CD4-positive, alpha-beta T cell treated with Interleukin-4 for 1 hour (primary cell): ENCODE measurements at regions not wholly inside any gene's neighbourhood (a gene's known extent, or its start where the extent isn't known, plus 50 kb on each side); places are given as distances from the start of the nearest gene placed in this dataset.

ENCODE experiments used
- DNase-seq, 2 donors: peaks; one replicate each; pipeline ENCODE4 v3.0.0-alpha.2; 2020 to 2022

DNA sequence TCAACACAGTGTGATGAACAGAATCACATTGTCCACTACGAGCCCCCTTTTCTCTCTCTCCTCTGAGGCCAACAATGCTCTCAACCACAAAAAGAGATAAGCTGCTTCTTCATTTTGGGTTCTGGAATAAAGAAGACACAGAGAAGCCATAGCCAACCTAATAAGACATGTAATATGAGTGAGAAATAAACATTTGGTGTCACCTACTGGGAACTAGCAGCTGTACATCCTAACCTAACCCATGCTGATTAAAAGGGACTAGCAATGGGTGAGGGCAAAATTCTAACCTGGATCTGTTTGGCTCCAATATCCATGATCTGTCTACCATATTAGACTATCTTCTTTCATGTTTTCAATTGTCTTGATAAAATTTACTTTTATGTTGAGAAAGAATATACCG lies 369.1 kb upstream of the MARCKS start:
- no peak for DNase-seq

DNA sequence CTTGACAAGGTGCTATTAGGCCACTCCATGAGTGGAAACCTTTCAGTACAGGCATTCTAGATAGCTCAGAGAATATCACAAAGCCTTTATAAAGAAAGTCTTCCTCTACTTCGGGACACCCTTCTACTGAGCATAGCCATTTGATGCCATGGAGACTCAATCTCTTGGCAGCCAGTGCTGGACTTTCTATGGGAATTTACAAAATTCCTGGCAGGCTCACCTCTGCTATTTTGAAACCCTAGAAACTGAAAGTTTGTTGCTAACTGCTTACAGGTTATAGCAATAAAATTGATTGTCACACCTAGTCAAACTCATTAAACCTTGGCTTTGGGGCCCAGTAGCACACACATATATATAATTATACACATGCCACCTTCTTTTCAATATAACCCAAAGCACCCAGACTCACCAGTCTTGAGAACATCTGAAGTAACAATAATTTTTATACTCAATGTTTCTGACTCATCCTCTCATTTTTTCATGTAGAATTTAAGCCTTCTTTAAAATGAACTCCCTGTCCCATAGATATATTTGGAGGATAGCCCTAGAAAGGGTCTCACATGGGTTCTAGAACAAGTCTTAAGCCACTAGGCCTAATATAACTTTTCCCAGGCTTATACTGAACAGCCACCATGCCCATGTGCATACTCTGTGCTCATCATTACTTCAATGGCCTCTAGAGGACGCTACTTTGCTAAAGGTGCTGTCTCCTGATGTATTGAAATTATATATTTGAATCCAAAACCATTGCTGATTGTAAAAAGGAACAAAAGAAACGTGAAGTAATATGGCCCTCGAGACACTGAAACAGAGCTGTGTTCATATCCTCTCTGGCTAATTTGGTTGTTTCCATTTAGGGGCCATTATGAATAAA lies 368.1 kb upstream of the MARCKS start:
- no peak for DNase-seq

DNA sequence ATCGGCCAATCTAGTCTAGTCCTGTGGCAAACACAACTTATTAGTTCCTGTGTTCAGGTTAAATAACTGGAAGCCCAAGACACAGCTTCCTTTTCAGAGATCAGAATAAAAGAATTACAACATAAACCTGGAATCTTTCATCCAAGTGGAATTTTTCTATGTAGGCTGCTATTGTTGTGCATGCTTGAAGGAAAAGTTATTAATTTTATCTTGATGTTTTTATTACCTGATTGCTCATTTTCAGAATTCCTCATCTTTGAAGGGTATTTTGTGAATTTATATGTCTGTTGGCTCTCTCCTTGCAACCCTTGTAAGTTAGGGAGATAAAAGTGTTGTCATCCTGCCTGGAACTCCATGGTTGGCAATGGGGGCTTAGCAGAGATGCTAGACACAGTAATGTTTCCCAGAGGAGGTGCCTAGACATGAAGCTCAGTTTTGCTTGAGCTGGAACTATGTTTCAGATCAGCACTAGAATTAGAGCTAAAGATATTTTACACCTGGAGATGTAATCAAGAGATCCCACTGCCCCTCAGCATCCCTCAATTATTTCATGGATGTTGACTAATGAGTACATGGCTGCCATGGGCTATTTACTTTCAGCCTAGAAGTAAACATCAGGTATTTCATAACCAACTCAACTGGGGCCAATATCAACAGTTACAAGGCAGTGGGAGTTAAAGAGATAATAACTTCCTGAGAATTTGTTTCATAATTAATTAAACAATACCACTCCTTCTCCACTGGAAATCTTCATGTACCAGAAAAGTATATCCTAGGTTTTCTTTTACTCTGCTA lies 367.0 kb upstream of the MARCKS start:
- DNase-seq, result no peak

DNA sequence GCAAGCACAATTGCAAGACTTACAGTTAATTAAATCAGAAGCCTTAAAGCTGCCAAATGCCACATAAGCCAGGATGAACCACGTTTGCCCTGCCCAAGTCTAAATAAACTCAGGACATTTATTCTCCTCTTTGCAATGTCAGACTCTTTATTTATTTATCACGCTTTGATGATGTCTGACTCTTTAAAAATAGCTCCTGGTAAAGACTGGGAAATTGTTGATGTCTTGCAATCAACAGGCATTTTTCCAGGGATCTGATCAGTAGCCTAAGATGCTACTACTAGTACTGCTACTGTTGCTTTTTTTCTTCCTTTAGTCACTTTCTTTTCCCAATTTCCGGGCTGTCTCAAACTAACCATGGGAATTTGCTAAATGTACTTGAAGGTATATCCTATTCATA lies 365.8 kb upstream of the MARCKS start:
- DNase-seq, result no peak

DNA sequence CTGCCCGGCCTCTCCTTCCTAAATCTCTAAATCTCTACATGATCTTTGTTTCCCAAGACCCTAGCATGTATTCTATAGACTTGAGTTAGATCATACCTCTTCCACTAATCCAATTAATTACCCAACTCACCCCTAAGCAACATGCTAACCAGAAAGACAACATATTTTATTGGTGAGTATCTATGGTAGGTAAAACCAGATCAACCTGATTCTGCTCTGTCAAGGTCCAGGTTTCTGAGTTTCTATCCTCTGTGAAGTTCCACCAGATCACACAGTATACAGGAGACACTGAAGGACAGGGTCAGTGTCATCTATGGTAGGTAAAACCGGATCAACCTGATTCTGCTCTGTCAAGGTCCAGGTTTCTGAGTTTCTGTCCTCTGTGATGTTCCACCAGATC lies 363.2 kb upstream of the MARCKS start:
- DNase-seq, result no peak

DNA sequence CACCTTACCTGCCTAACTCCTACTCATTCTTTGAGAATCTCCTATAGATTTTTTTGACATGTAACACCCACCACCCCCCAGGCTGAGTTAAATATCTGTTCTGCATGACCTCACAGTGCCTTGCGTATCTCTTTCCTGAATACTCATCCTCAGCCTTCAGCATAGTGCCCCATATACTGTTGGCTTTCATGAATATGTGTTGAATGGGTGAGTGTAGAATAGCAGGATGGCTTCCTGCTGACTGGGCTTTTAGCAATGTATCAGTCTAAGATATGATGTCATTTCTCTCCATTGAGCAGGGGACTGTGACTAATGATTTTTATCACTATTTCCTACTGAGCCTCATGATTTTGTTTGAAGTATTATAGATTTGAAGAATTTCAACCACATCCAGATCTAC lies 361.6 kb upstream of the MARCKS start:
- no peak for DNase-seq

DNA sequence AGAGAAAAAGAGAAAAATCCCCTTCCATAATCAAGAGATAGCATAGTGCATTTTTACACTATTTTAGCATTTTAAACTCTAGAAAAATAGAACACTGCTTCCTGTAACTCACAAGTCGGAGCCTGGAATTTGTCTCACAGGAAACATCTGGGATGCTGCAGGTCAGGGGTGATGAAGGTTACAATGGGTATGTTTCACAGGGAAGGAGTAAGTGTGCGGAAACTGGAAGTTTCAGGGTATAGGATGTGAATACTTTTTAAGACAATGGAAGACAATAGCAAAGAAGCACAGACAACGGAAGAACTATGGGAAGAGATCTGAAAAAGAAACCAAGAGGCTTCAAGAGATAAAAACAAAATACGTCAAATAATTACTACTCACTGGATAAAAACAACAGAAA lies 361.0 kb upstream of the MARCKS start:
- DNase-seq, result no peak

DNA sequence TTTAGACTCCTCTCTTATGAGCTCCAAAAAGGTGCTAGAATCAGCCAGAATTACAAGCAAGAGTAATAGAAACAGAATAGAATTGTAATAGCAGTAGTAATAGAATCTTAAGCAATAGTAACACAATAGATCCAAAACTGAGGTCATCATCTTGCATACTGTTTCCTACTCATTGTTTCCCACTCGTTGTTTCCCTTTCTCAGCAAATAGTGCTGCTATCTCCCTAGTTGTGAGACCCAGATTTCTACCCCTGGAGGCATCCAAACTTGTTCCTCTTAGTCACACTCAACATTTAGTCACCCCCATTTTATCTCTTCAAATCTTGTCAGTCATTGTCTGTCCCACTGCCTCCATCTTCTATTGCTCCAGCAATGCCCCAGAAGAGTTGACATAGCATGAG lies 356.9 kb upstream of the MARCKS start:
- DNase-seq, result no peak

DNA sequence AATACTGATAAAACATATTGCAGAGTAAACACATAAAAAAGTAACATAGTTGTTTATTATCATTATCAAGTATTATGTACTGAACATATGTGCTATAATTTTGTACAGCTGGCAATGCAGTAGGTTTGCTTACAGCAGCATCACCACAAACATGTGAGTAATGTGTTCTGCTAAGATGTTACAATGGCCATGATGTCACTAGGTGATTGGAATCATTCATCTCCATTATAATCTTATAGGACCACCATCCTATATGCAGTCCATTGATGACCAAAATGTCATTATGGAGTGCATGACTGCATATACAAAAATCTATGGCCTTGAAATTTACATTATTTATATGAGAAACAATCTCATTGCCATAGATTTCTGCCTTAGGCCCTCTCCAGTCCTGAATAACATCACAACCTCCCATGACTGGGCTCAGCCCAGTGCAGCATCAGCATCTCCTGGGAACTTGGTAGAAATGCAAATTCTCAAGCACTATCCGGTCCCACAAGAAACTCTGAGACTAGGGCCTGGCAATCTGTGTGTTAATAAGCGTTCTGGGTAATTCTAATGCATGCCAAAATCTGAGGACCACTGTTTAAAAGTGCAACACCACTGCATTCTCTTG lies 352.0 kb upstream of the MARCKS start:
- no peak for DNase-seq

DNA sequence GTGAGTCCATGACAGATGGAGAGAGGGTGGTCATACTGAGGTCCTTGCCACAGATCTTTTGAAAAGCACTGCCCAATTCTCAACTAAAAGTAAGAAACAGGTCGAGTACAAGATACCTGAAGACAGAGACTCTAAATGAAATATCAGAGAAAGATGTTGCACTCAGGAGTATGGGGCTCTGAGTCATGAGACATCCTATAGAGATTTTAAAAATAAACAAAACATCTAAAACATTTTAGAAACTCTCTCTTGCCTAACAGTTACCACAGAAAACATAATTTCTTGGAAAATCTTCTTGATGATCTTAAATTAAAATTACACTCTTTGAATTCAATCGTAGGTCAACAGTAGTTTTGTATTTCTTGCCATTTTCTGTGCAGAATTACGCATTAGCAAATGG lies 348.9 kb upstream of the MARCKS start:
- no peak for DNase-seq

DNA sequence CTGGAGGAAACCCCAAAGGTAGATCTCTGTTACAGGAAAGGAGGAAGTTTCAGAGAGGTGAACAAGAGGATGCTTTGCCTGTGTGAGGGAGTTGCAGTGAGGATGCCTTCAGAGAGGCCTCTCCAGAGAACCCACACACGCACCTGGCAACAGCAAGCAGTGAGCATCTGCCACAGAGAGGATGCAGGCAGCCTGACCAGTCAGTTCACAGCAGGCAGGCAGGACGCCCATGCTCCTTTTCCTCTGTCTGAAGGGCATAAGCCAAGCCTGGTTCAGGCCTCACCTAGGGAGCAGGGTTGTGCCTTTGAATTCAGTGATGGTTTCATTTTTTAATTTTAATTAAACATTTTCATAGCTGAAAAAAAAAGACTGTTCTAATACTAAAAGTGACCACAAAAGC lies 346.0 kb upstream of the MARCKS start:
- no peak for DNase-seq

DNA sequence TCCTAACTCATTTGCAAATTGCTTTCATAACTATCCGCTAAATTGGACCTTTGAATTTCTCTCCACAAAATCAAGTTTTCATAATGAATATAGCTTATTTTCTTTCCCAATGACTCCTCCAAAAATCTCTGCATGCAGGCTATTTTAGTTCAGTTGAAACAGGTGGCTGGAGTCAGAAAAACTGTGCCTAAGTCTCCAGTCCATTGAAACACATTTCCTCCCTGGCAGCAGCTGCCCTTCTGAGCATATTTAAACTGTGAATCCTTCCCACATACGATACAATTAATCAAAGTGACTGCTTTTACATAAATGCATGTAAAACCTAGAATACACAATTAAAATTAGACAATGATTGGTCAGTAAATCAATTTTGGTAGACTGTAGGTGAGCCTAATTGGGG lies 344.6 kb upstream of the MARCKS start:
- DNase-seq, result no peak

DNA sequence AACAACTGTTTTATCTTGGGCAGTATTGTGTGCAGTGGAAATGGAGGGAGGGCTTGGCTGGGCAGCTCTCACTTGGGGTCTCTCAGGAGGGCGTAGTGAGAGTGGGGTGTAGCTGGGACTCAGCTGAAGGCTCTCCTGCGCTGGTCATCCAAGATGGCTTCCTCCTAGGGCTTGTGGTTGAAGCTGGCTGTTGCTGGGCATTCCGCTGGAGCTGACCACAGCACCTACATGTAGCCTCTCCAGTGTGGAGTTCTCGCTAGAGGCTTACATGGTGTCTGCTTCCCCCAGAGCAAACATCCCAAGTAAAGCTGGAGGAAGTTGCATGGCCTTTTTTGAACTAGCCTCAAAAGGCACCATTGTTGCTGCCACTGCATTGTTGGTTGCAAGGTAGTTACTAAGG lies 344.1 kb upstream of the MARCKS start:
- no peak for DNase-seq

DNA sequence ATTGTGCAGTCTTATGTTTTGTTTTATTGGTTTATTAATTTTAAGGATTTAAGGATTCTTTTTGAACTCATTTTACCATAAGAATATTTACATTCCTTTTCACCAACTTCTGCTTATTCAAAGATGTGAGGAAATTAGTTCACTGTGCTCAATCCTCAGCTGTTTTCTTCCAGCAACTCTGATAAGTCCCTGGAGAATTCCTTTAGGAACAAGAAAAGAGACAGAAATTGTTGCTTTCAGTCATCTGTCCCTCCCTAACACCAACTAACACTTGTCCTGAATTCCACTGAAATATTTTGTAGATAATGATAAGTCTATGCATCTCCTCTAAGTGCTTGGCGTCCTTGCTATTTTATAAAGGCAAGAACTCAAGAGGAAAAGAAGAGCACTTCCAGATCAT lies 334.8 kb upstream of the MARCKS start:
- DNase-seq, result no peak

DNA sequence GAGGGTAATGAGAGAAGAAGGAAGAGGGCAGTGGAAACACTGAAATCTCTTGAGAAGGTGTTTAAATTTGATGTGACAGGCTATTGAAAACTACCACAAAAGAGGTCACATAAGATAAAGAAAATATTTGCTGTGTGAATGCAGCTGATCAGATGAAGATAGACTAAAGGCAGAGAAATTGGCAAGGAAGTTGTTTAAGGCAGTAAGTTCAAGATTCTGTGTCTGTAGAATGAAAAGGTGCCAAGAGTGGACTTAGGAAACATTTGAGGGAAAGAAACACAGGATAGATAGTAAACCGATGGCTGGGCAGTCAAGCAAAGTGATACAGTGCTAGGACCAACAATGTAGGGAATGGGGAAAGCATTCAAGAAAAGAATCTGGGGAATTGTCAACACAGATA lies 332.3 kb upstream of the MARCKS start:
- DNase-seq, result no peak

DNA sequence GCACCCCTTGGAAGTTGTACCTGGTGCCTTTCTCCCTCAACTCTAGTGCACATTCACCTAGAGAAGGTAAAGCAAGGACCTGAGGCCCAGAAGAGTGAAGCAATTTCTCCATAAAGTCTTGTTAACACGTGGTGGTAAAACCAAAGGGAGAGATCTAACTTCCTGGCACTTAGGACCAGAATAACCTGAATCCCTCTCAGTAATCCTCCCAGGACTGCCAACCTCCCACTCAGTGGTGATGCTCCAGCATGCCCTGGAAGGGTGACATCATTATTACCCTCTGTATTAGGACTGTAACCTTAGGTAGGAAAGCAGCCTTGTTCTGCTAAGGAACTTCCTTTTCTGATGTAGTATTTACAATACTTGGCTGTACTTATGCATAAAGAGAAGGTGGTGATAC lies 330.6 kb upstream of the MARCKS start:
- DNase-seq, result no peak

DNA sequence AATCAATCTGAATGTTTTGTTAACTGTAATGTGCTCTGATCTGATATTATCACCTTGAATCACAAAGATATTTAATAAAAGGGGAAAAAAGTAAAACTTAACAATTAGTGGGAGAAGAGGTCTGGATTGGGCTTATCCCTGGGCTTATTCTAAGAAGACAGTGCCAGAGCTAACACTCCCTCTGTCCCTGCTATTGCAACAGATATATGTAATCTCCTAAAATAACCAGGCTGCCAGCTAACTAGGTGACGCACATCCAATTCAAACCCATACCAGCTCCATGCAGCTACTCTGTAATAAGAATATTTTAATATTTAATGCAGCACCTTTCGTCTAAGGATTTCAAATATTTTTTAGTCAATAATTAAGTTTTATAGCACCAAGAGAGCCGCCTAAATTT lies 330.1 kb upstream of the MARCKS start:
- DNase-seq, result no peak

DNA sequence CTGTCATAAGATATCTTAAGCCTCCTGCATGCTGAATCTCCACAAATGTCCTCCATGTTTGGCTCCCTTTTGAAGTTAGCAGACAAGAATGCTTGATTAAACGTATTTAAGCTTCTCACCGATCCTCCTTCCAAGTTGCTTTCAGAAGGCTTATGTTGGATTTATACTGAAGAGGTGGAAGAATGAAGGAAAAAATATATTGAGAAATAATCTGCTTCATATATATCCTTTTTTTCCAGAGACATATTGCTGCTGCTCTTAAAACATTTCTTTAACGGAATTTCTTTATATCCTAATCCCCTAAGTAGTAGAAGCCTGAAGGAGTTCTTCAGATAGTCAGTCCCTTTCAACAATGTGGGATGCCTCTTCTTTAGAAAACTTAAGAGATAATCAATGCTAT lies 329.0 kb upstream of the MARCKS start:
- no peak for DNase-seq

DNA sequence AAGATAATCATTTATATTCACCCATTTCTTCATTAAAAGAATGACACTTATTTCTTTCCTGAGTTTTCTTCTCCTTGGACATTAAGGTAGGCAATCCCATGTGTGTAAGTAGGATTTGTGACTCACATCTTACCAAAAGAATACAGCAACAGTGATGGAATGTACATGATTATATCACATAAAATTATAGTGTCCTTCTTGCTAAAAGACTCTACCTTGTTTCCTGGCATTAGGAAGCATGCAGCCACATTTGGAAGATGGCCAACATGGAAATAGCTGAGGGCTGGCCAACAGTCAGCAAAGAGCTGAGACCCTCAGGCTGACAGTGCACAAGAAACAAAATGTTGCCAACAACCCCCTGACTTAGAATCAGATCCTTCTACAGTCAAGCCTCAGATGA lies 327.9 kb upstream of the MARCKS start:
- no peak for DNase-seq

DNA sequence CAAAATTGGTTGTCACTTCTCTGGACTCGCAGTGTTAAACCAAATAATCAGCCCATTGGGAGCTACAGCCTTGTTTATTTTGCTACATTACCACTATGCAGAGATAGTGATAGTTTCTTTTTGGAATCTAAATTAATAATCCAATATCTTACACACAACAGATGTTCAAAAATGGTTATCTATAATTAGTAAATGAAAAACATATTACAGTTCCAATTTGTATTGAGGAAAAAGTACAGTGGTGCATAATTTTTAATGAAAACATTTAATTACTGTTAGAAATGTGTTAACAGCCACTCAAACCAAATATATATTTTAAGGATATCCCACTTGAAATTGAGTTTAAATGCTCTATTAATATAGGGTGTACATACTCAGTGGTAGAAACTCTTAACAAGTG lies 327.3 kb upstream of the MARCKS start:
- no peak for DNase-seq

DNA sequence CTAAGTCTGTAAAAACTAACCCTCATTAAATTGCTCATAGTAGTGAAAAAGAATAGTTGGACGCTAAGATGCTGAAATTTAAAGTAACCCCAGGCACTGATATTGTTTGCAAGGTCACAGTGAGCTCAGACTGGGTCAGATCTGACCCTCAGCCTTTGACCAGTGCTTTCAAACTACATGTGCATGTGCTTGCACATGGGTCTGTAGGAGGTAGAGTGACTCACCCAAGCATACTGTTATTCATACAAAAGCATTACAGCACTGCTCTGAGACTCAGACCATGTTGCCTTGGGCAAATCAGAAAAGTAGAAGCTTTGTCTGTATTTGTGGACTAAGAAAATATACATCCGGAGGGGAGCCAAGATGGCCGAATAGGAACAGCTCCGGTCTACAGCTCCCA lies 326.4 kb upstream of the MARCKS start:
- DNase-seq, result no peak

DNA sequence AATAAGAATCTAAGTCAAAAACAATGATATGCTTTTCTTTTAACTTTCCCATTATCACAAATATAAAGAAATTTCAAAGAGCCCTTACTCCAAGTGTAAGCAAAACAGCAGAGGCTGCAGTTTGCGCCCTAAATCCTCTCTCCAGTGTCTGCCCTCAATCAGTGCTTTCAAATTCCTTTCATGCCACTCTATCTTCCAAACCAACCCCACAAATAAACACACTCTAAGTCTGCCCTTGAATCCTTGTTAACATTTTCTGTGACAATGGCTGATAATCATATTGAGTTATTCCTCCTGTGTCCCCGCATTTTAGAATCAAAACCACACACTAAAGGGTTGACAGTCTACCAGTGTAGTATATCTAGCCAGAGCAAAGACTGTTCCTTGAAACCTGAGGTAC lies 317.9 kb upstream of the MARCKS start:
- no peak for DNase-seq

DNA sequence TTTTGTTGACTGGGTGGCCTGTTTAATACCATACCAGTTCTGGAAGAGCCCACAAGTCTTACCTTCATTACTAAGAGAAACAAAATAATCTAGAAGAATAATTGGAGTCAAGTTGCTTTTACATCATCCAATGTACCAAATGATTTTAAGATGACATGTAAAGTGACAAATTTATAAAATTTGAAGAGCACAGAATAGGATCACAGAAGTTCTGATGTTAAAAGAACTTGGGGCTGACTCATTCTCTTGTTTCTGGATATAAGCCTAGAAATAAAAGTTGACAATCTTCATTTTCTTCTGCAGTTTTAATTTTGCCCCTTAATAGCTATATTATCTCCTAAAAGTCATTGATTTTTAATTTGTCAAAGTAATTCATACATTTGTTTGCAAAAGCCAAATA lies 317.5 kb upstream of the MARCKS start:
- DNase-seq, result no peak

DNA sequence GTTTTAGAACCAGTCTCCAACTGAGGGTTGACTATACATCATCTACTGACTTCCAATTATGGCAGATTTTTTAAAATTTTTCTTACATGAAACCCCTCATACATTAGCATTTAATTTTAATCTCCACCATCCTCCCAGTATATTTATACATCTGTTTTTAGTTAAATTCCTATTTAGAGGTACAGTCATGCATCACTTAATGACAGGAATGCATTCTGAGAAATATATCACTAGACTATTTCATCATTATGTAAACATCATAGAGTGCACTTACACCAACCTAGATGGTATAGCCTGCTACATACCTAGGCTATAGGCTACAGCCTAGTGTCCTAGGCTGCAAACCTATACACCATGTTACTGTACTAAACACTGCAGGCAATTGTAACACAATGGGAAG lies 316.7 kb upstream of the MARCKS start:
- DNase-seq, result no peak
